Liver (tissue), 3 donors: ENCODE measurements at regions not wholly inside any gene's neighbourhood (a gene's known extent, or its start where the extent isn't known, plus 50 kb on each side); places are given as distances from the start of the nearest gene placed in this dataset.

ENCODE experiments used
- EGR1 ChIP-seq, 2 donors: IDR thresholded peaks; 2 replicates each; pipeline ENCODE4 v1.6.1; 2016 to 2018; ENCODE audit warnings: antibody characterized with exemption in 2 of 2, low read depth in 2 of 2
- FOXA1 ChIP-seq: IDR thresholded peaks from 2 replicates; pipeline ENCODE4 v1.6.1; 2016; ENCODE audit warnings: antibody characterized with exemption
- GABPA ChIP-seq, 2 donors: IDR thresholded peaks in 1 of 2; conservative IDR thresholded peaks in 1 of 2; 2 replicates each; pipeline ENCODE4 v1.6.1; 2016; ENCODE audit warnings: antibody characterized with exemption in 2 of 2, mild to moderate bottlenecking in 1 of 2, moderate library complexity in 1 of 2
- JUND ChIP-seq, 2 donors: IDR thresholded peaks; 2 replicates each; pipeline ENCODE4 v1.6.1; 2016; ENCODE audit warnings: antibody characterized with exemption in 2 of 2
- RAD21 ChIP-seq, 2 donors: IDR thresholded peaks; 2 replicates each; pipeline ENCODE4 v1.6.1; 2016; ENCODE audit warnings: antibody characterized with exemption in 2 of 2, mild to moderate bottlenecking in 2 of 2
- RXRA ChIP-seq, 2 donors: IDR thresholded peaks; 2 replicates each; pipeline ENCODE4 v1.6.1; 2017 to 2018; ENCODE audit warnings: antibody characterized with exemption in 2 of 2, mild to moderate bottlenecking in 1 of 2
- SP1 ChIP-seq: IDR thresholded peaks from 2 replicates; pipeline ENCODE4 v1.6.1; 2018; ENCODE audit warnings: antibody characterized with exemption, mild to moderate bottlenecking
- TF ChIP-seq, protein P1 (sequence below): IDR thresholded peaks from 2 replicates; pipeline ENCODE4 v1.6.1; 2016; ENCODE audit warnings: antibody characterized with exemption
- TF ChIP-seq, protein P2 (sequence below): fragments of 150-350 bp; IDR thresholded peaks from 2 replicates; pipeline ENCODE4 v1.5.1; 2017; ENCODE audit warnings: improper control_type of control experiment, low read depth, low read length; ENCODE audit not compliant: missing input control
- TF ChIP-seq, protein P3 (sequence below): IDR thresholded peaks from 2 replicates; pipeline ENCODE4 v1.6.1; 2016; ENCODE audit warnings: antibody characterized with exemption
- donor health status: healthy.
- donor health status: healthy.

DNA sequence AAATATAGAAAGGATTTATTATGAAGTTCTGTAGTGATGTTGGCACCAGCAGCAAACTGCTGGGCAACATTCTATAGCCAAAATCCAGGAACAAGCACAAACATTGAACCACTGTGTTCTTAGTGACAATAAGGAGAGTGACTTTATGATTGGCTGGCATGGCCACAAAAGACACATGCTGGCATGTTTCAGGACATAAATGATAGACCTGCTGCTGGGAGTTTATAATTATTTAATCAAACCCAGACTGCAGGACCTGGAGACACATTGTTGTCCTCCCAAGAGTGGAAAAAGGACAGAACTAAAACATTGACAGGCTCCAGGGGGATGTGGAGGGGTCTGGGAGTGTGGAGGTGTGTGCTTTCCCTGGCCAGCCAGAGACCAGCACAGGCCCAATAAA is 255.3 kb upstream of the LRTM1 start:
- TF ChIP-seq EGR1 (IDR thresholded peaks at IDR 0.05; ENCODE audit: low read depth in 2 of 2) (no peak), JUND (IDR thresholded peaks at IDR 0.05) (no peak), SP1 (no peak), FOXA1 (no peak), RXRA (IDR thresholded peaks at IDR 0.05) (no peak), GABPA (IDR thresholded peaks at IDR 0.05 in 1 of 2, conservative IDR thresholded peaks at IDR 0.05 in 1 of 2) (no peak), RAD21 (IDR thresholded peaks at IDR 0.05) (no peak)
- TF ChIP-seq, protein P1, sequence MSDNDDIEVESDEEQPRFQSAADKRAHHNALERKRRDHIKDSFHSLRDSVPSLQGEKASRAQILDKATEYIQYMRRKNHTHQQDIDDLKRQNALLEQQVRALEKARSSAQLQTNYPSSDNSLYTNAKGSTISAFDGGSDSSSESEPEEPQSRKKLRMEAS: no peak
- TF ChIP-seq, protein P2, sequence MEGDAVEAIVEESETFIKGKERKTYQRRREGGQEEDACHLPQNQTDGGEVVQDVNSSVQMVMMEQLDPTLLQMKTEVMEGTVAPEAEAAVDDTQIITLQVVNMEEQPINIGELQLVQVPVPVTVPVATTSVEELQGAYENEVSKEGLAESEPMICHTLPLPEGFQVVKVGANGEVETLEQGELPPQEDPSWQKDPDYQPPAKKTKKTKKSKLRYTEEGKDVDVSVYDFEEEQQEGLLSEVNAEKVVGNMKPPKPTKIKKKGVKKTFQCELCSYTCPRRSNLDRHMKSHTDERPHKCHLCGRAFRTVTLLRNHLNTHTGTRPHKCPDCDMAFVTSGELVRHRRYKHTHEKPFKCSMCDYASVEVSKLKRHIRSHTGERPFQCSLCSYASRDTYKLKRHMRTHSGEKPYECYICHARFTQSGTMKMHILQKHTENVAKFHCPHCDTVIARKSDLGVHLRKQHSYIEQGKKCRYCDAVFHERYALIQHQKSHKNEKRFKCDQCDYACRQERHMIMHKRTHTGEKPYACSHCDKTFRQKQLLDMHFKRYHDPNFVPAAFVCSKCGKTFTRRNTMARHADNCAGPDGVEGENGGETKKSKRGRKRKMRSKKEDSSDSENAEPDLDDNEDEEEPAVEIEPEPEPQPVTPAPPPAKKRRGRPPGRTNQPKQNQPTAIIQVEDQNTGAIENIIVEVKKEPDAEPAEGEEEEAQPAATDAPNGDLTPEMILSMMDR: no peak
- TF ChIP-seq, protein P3, sequence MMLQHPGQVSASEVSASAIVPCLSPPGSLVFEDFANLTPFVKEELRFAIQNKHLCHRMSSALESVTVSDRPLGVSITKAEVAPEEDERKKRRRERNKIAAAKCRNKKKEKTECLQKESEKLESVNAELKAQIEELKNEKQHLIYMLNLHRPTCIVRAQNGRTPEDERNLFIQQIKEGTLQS: no peak
